Lower leg skin (tissue), 4 donors: ENCODE measurements at regions not wholly inside any gene's neighbourhood (a gene's known extent, or its start where the extent isn't known, plus 50 kb on each side); places are given as distances from the start of the nearest gene placed in this dataset.

ENCODE experiments used
- DNase-seq, 2 donors: peaks; one replicate each; pipeline ENCODE4 v3.0.0-alpha.2; 2019; ENCODE audit warnings: low spot score in 2 of 2
- H3K4me3 ChIP-seq: fragments of 200-600 bp; sonication (generic); 2 replicates; pipeline ENCODE4 v1.5.1; 2017; ENCODE audit warnings: mild to moderate bottlenecking, low read depth; ENCODE audit not compliant: poor library complexity, severe bottlenecking
- POLR2A ChIP-seq, 2 donors: fragments of 450-650 bp; IDR thresholded peaks; one replicate each; pipeline ENCODE4 v1.6.1; 2016 to 2017; ENCODE audit warnings: antibody characterized with exemption in 2 of 2, mild to moderate bottlenecking in 1 of 2, moderate library complexity in 1 of 2
- WGBS, 2 donors: methylation state at CpG; one replicate each; pipeline ENCODE4 v1.1.5; 2018; 5-methylcytosine and 5-hydroxymethylcytosine counted together
- intact Hi-C: fragments of 100-400 bp; cut with DNase I; formaldehyde crosslinking; loops from one replicate; pipeline ENCODE4 v1.15.0; 2023; ENCODE audit warnings: low total_unique reads
- TF ChIP-seq, protein P1 (sequence below), 3 donors: fragments of 450-650 bp; IDR thresholded peaks; one replicate each; pipeline ENCODE4 v1.5.1; 2016; ENCODE audit warnings: antibody characterized with exemption in 3 of 3, mild to moderate bottlenecking in 3 of 3, moderate library complexity in 2 of 3

- H3K4me3 ChIP-seq = no peak overlapping the region
- WGBS, 2 donors = 77 to 81% methylated on average over 1 of the region's 1 CpG
- TF ChIP-seq, protein P1, sequence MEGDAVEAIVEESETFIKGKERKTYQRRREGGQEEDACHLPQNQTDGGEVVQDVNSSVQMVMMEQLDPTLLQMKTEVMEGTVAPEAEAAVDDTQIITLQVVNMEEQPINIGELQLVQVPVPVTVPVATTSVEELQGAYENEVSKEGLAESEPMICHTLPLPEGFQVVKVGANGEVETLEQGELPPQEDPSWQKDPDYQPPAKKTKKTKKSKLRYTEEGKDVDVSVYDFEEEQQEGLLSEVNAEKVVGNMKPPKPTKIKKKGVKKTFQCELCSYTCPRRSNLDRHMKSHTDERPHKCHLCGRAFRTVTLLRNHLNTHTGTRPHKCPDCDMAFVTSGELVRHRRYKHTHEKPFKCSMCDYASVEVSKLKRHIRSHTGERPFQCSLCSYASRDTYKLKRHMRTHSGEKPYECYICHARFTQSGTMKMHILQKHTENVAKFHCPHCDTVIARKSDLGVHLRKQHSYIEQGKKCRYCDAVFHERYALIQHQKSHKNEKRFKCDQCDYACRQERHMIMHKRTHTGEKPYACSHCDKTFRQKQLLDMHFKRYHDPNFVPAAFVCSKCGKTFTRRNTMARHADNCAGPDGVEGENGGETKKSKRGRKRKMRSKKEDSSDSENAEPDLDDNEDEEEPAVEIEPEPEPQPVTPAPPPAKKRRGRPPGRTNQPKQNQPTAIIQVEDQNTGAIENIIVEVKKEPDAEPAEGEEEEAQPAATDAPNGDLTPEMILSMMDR (IDR thresholded peaks at IDR 0.05) = no peak
- TF ChIP-seq POLR2A (IDR thresholded peaks at IDR 0.05) = no peak
- no peak for DNase-seq
- intact Hi-C loops = no loop called here
Measured at GRCh38 chr7:11923376-11923930, 91.5 kb upstream of the THSD7A start.

- TF ChIP-seq POLR2A (IDR thresholded peaks at IDR 0.05) = no peak
- TF ChIP-seq, protein P1 (IDR thresholded peaks at IDR 0.05) = no peak
- no peak overlapping the region for H3K4me3 ChIP-seq
- intact Hi-C loops = no loop called here
- DNase-seq = no peak
- 53% methylated on average over 3 of the region's 3 CpGs for WGBS, 2 donors
Measured at GRCh38 chr7:11931307-11931706, 99.3 kb upstream of the THSD7A start.

DNA sequence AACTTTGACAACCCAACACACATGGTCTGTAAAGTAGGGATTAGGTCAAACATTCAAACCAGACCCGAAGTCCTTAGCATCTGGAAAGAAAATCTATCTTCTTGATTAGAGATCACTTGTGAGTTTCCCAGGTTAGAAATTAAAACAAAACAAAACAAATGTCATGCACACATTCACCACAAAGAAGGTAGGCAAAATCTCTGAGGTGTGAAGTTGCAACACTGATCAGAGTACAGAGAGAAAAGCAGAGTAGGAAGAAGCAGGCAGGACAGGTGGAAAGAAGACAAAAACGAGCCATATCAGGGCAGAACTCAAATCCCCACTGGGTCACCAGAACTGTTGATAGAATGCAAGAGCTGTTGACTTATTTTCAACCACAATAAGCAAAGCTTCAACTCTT lies 102.8 kb upstream of the THSD7A start:
- intact Hi-C loops = no loop called here
- WGBS, 2 donors = 53 to 59% methylated on average over 2 of the region's 2 CpGs
- DNase-seq = no peak
- TF ChIP-seq, protein P1 (IDR thresholded peaks at IDR 0.05) = no peak
- no peak for TF ChIP-seq POLR2A (IDR thresholded peaks at IDR 0.05)
- H3K4me3 ChIP-seq = no peak overlapping the region

DNA sequence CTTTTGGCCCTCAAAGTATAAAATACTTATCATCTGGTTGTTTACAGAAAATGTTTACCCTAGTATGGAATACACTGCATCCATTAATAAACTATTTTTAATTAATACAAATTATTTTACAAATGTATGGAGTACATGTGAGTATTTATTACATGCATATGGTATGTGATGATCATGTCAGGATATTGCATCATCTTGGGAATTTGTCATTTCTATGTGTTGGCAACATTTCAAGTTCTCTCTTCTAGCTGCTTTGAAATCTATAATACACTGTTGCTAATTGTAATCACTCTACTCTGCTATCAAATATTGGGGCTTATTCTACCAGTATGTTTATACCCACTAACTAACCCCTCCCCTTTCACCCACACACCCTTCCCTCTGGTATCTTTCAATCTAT lies 103.9 kb upstream of the THSD7A start:
- no peak for TF ChIP-seq POLR2A (IDR thresholded peaks at IDR 0.05)
- H3K4me3 ChIP-seq = no peak overlapping the region
- DNase-seq = no peak
- intact Hi-C loops = no loop called here

DNA sequence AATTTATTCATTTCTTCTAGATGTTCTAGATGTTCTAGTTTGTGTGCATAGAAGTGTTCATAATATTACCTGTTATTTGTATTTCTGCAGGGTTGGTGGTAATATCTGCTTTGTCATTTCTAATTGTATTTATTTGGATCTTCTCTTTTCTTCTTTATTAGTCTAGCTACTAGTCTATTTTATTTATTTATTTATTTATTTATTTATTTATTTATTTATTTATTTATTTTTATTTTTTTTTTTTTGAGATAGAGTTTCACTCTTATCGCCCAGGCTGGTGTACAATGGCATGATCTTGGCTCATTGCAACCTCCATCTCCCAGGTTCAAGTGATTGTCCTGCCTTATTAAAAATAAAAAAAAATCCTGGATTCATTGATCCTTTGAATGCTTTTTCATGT lies 114.8 kb upstream of the THSD7A start:
- DNase-seq = no peak
- 93 to 95% methylated on average over 1 of the region's 1 CpG for WGBS, 2 donors
- intact Hi-C loops = no loop called here
- H3K4me3 ChIP-seq = no peak overlapping the region
- TF ChIP-seq POLR2A (IDR thresholded peaks at IDR 0.05) = no peak
- TF ChIP-seq, protein P1 (IDR thresholded peaks at IDR 0.05) = no peak

DNA sequence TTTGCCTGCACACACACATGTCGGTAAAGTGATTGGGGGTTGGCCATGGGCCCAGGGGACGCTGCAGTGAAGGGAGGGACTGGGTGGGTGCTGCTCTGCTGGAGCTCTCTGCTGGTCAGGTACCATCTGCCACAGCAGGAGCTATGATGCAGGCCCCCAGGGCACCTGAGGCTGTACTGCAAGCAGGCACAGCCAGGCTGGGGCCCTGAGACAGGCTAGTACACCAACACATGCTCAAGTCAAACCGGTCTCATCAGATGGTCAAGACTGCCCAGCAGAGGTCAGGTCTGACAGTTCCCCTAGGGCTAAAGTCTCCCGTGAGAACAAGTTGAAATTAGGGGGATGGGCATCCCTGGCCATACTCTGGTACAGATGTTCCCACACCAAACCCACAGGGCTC lies 118.3 kb upstream of the THSD7A start:
- no peak for DNase-seq
- 68 to 84% methylated on average over 3 to 4 of the region's 4 CpGs for WGBS, 2 donors
- TF ChIP-seq, protein P1 (IDR thresholded peaks at IDR 0.05) = no peak
- no peak for TF ChIP-seq POLR2A (IDR thresholded peaks at IDR 0.05)
- no peak overlapping the region for H3K4me3 ChIP-seq
- intact Hi-C loops = no loop called here
